NCI-H2171 (cell line): ENCODE measurements at regions not wholly inside any gene's neighbourhood (a gene's known extent, or its start where the extent isn't known, plus 50 kb on each side); places are given as distances from the start of the nearest gene placed in this dataset.
A peak's percentile ranks its signal among the peaks of the same experiment; 100 is the strongest.

Source experiments
- DNase-seq: peaks from one replicate; lab custom pipeline; 2025; lab: John Stamatoyannopoulos, UW

GRCh38 chr10:121073728-121074127 lies 222.6 kb downstream of the WDR11 start:
- DNase-seq, result no peak

- DNase-seq, result no peak
Observed at GRCh38 chr10:121076776-121077715, 225.9 kb downstream of the WDR11 start.

GRCh38 chr10:121078036-121078435 lies 226.9 kb downstream of the WDR11 start:
- no peak for DNase-seq

GRCh38 chr10:121078672-121079102 lies 227.5 kb downstream of the WDR11 start:
- DNase-seq, result no peak

GRCh38 chr10:121079226-121079625 lies 228.1 kb downstream of the WDR11 start:
- no peak for DNase-seq

GRCh38 chr10:121080281-121080891 lies 229.2 kb downstream of the WDR11 start:
- peak; percentile 63 for DNase-seq

- DNase-seq, result no peak
Observed at GRCh38 chr10:121081306-121081705, 230.1 kb downstream of the WDR11 start.

- no peak for DNase-seq
Observed at GRCh38 chr10:121082984-121083383, 231.8 kb downstream of the WDR11 start.

GRCh38 chr10:121084016-121084674 lies 233.0 kb downstream of the WDR11 start:
- DNase-seq, result no peak

GRCh38 chr10:121084675-121085070 lies 233.5 kb downstream of the WDR11 start:
- DNase-seq, result no peak

- DNase-seq, result no peak
Observed at GRCh38 chr10:121085367-121085766, 234.2 kb downstream of the WDR11 start.

GRCh38 chr10:121087129-121087528 lies 236.0 kb downstream of the WDR11 start:
- no peak for DNase-seq

GRCh38 chr10:121087688-121088087 lies 236.5 kb downstream of the WDR11 start:
- no peak for DNase-seq

- DNase-seq, result no peak
Observed at GRCh38 chr10:121088524-121088923, 237.4 kb downstream of the WDR11 start.

GRCh38 chr10:121089434-121089833 lies 238.3 kb downstream of the WDR11 start:
- no peak for DNase-seq

- no peak for DNase-seq
Observed at GRCh38 chr10:121091961-121092719, 241.0 kb downstream of the WDR11 start.

GRCh38 chr10:121092720-121093095 lies 241.5 kb downstream of the WDR11 start:
- DNase-seq, result no peak

GRCh38 chr10:121096617-121097431 lies 245.7 kb downstream of the WDR11 start:
- DNase-seq, result no peak

GRCh38 chr10:121098211-121098610 lies 247.0 kb downstream of the WDR11 start:
- no peak for DNase-seq

GRCh38 chr10:121098751-121099150 lies 247.6 kb downstream of the WDR11 start:
- no peak for DNase-seq

- DNase-seq, result no peak
Observed at GRCh38 chr10:121099181-121099580, 248.0 kb downstream of the WDR11 start.
